Fibroblast of villous mesenchyme (primary cell): ENCODE measurements at regions not wholly inside any gene's neighbourhood (a gene's known extent, or its start where the extent isn't known, plus 50 kb on each side); places are given as distances from the start of the nearest gene placed in this dataset.

Source experiments
- DNase-seq: peaks from one replicate; pipeline ENCODE4 v3.0.0-alpha.2; 2010; ENCODE audit warnings: low read depth
- H3K4me3 ChIP-seq: 2 replicates; pipeline ENCODE4 v1.5.1; 2011; ENCODE audit warnings: low read depth, mild to moderate bottlenecking, low read length
- TF ChIP-seq, protein P1 (sequence below): IDR thresholded peaks from 2 replicates; pipeline ENCODE4 v1.5.1; 2012; ENCODE audit warnings: low read depth, mild to moderate bottlenecking, low read length; ENCODE audit not compliant: insufficient read depth

DNA sequence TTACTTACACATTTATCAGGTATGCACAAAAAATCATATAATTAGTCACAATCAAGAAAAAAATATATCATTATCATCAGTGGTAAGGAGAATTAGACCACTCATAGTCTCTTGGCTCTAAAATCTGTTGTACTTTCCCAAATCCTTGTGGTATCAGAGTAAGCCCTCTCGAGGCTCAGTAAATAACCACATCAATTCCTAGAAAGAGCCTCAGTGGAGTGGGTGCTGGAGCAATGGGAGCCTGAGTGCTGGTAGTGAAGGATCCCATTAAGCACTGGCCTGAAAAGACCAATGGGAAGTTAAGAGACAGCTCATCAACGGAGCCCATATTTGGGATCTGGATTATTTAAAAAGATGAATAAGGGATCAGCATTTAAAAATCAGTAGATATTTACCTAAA lies 130.3 kb upstream of the EFNA5 start:
- DNase-seq: no peak
- TF ChIP-seq, protein P1, sequence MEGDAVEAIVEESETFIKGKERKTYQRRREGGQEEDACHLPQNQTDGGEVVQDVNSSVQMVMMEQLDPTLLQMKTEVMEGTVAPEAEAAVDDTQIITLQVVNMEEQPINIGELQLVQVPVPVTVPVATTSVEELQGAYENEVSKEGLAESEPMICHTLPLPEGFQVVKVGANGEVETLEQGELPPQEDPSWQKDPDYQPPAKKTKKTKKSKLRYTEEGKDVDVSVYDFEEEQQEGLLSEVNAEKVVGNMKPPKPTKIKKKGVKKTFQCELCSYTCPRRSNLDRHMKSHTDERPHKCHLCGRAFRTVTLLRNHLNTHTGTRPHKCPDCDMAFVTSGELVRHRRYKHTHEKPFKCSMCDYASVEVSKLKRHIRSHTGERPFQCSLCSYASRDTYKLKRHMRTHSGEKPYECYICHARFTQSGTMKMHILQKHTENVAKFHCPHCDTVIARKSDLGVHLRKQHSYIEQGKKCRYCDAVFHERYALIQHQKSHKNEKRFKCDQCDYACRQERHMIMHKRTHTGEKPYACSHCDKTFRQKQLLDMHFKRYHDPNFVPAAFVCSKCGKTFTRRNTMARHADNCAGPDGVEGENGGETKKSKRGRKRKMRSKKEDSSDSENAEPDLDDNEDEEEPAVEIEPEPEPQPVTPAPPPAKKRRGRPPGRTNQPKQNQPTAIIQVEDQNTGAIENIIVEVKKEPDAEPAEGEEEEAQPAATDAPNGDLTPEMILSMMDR: no peak
- no peak overlapping the region for H3K4me3 ChIP-seq

GRCh38 chr5:107799306-107799705 lies 128.6 kb upstream of the EFNA5 start:
- TF ChIP-seq, protein P1: no peak
- no peak for DNase-seq
- H3K4me3 ChIP-seq: no peak overlapping the region

GRCh38 chr5:107796797-107797196 lies 126.1 kb upstream of the EFNA5 start:
- H3K4me3 ChIP-seq: no peak overlapping the region
- TF ChIP-seq, protein P1: no peak
- DNase-seq: no peak

GRCh38 chr5:107794741-107795140 lies 124.0 kb upstream of the EFNA5 start:
- no peak overlapping the region for H3K4me3 ChIP-seq
- no peak for DNase-seq
- TF ChIP-seq, protein P1: no peak

GRCh38 chr5:107792940-107793339 lies 122.2 kb upstream of the EFNA5 start:
- DNase-seq: no peak
- no peak overlapping the region for H3K4me3 ChIP-seq
- TF ChIP-seq, protein P1: no peak

DNA sequence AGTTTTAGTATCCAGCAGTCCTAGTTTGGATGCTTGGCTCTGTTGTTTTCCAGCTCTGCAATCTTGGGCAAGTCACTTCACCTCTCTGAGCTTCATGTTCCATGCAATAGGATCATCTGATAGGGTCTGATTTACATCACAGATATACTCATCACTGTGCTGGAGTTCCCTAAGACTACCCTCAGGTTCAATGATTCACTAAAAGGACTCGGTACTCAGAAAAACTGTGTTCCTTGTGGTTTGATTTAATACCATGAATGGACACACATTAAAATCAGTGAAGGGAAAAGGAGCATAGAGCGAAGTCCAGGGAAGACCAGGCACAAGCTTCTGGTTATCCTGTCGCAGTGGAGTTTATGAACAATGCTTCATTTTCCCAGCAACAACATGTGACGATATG lies 119.9 kb upstream of the EFNA5 start:
- no peak overlapping the region for H3K4me3 ChIP-seq
- DNase-seq: no peak
- TF ChIP-seq, protein P1: no peak

GRCh38 chr5:107786424-107786823 lies 115.7 kb upstream of the EFNA5 start:
- DNase-seq: no peak
- no peak overlapping the region for H3K4me3 ChIP-seq
- TF ChIP-seq, protein P1: no peak
